ENCODE measurements at regions not wholly inside any gene's neighbourhood (a gene's known extent, or its start where the extent isn't known, plus 50 kb on each side); places are given as distances from the start of the nearest gene placed in this dataset.

DNA sequence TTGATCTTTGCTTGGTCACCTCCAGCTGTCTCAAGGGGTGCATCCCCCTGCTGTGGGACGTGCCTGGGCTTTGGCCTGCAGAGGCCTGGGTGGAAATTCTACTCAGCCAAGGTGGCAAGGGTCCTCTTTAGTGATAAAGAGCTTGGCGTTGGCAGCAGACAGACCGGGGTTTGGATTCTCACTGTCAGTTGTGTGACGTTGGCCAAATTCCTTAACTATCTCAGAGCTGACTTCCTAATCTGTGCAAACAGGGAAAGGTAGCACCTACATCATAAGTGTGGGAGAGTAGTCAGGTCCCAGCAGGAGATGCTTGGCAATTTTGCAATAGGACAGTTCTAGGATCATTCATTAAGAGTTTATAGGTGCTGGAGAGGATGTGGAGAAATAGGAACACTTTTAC, 154.3 kb upstream of the GSC start:
- DNase-seq (ENCODE audit: low spot score): no peak

DNA sequence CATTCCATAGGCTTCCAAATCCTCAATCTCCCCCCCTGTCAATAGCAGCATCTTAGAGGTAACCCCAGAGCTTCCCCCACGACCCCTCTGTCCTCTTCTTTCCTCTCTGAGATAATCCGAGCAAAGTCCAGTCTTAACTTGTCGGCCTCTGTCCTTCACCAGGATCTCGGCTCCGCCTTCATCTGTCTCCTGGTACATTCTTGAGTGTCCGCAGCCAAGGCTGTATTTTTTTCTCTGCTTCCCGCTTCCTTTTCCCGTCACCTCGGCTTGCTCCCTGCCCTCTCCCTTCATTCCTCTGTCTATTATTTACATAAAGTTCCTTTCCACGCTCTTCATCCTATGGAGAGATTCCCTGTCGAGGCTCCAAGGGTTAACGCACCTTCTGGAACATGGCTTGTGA, 153.9 kb upstream of the GSC start:
- peak; percentile 58 for DNase-seq (ENCODE audit: low spot score)

DNA sequence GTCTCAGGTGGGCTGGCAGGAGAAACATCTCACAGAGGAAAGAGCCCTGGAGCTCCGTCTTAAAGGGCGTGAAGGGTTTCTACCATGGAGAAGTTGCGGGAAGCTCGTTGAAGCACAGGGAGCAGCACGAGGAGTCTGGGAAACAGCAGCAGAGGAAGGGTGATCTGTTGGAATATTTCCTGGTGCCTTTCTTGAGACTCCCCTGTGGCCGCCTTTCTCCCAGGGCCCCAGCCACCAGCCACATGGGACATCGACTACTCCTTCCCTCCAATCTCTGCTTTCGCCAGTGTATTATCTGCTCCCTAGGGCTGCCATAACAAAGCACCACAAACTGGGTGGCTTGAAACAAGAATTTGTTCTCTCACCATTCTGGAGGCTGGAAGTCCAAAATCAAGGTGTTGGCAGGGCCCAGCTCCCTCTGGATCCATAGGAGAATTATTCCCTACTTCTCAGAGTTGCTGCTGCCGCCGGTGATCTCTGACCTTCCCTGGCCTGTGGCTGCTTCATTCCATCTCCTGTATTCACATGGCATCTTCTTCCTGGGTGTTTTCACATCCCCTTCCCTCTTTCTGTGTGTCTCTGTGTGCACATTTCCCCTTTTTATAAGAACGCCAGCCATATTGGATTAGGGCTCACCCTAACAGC, 152.8 kb upstream of the GSC start:
- no peak for DNase-seq (ENCODE audit: low spot score)

DNA sequence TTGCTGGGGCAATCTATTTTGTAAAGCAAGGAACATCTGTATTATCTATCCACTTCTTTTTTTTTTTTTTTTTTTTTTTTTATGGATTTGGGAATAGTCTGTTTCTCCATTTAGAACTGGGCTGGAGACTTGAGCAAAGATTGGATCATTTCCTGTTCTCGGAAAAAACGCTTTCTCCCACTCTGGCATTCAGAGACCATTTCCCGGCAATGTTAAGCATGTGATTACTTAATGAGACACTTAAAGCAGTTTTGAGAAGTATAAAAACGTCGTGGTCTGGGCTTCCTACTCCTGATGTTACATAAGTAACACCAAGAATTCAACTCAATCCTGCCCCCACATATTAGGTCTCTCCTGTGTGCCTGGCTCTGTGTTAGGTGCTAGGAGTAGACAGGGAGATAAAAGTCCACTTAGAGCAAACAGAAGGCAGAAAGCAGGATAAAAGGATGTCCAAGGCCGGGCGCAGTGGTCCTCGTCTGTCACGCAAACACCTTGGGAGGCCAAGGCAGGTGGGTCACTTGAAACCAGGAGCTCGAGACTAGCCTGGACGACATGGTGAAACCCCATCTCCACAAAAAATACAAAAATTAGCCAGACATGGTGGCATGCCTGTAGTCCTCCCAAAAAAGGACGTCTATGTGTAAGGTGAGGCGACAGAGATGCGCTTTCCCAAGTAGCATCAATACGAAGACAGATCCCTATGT, 152.1 kb upstream of the GSC start:
- DNase-seq (ENCODE audit: low spot score): no peak

DNA sequence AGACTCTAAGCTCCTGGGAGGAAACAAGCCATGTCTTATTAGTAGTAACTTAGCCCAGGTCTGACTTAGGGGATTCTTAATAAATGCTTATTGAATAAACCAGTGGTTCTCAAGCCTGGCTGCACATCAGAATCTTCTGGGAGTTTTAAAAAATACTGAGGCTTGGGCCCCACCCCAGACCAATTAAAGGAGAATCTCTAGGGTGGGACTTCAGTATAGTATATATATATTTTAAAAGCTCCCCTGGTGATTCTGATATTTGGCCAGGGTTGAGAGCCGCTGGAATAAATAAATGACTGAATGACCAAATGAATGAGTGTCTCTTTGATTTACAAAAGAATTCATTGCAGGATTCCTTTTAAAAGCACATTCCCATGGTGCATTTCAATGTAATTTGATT, 151.5 kb upstream of the GSC start:
- no peak for DNase-seq (ENCODE audit: low spot score)

DNA sequence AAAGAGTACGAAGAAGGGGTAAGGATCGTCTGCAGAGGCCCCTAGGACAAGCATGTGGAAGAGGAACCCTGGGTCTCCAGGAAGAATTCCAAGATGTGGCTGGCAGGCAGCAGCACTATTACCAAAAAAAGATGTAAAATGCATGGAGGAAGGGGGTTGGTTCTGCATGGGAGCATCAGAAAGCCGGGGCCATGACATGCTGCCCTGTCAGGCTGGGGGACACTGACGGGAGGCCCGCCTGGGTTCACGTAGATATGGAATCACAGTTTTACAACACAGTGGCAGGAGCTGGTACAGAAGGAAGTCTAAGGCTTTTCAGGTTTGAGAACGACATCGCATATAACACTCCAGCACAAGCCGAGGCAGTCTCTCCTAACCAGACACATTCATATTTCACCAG, 150.0 kb upstream of the GSC start:
- no peak for DNase-seq (ENCODE audit: low spot score)

DNA sequence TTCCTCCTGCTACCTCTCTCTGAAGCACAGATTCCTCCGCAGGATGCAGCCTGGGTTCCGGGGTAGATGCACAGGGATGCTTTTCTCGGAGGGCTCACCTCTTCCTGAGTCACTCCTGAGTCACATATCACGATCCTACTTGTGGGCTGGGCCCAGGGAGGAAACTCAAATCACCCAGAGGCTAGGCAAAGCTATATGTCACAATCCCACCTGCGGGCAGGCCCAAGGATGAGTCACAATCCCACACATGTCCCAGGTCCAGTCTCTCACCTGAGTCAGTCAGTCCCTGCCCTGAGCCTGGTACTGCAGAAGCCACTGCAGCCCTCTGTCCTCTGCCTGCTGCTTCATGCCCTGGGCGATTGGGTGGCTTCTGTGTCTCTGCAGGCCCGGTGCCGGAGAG, 149.0 kb upstream of the GSC start:
- DNase-seq (ENCODE audit: low spot score): peak; percentile 27

DNA sequence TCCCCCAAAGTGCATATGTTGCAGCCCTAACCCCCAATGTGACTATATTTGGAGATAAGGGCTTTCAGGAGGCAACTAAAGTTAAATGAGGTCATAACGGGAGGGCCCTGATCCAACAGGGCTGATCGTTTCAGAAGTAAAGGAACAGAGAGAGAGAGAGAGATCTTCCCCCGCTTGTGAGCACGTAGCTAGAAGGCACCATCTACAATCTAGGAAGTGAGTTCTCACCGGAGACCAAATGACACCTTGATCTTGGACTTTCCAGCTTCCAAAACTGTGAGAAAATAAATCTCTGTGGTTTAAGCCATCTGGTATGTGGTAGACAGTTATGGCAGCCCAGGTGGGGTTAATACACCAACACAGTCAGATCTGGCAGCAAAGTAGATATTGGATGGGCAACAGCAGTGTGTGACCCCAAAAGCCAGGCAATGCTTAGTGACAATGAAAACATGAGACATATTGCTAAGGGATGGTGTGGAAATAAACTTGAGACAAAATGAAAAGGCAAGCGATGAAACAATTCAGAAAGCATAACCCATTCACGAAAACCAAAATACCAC, 147.2 kb upstream of the GSC start:
- DNase-seq (ENCODE audit: low spot score): no peak

DNA sequence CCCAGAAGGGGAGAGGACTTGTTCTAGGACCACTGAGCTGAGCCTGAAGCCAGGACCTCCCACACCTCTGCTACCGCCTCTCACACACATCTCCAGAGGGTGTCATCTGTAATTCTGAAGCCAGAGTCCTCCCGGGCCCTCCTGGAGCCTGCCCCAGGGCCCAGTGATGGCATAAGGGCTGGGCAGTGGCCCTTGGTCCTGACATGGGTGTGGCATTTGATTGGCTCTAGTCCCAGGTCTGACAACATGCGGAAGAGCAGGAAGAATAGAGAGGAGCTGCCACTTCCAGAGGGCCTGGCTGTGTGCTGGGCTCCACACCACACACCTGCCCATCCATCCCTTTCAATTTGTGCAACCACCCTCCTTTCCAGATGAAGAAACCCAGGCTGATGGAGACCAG, 144.3 kb upstream of the GSC start:
- DNase-seq (ENCODE audit: low spot score): no peak

DNA sequence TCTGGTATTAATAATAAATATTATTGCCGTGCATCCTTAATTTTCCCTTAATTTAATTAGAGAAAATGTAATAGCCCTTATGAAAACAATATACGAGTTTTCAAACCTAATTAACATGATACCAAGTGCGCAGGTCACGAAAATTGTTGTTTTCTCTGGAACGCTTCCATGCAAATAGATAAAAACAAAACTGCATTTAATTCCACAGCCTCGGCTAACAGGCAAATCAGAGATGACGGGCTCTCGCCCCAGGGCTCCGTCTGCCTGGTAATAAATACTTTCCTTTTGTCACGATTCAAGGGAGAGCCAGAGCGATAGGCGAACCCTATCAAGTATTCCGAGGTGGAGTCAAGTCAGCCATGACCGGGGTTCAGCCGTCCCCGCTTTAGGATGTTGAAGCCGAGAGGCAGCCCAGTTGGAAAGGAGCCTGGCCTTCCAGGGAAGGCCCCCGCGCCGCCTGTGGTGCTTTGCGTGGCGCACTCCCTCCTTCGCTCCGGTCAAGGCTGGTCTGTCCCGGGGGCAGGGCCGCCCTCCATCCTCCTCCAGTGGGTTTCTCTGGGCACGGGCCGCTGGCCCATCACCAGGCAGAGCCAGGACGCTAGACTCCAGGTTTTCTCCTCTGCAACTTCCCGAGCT, 137.8 kb upstream of the GSC start:
- DNase-seq (ENCODE audit: low spot score): no peak

DNA sequence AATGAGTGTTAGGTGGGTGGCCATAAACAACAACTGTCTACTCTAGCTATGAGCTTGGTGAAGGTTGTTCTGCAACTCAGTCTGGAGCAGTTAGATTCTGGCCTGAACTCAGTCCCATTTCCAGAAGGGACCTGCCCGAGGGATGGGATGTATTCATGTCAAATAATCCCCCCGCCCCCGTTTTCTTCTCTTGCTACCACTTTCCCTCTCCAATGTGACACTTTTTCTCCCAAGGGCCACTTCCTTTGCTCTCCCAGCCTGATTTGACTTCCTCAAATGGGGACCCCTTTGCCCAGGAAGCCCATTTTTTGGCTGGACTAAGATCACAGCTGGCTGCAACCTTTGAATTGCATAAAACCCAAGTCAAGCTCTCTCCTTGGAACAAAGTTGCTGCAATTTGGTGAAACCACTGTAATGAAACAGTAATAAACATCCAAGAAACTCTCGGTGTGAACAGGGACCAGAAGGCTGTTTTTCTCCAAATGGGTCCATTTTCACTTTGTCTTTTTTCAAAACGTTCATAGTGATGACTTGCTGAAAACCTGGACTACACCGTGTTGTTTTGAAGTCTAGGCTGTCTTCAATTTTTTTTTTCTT, 137.2 kb upstream of the GSC start:
- no peak for DNase-seq (ENCODE audit: low spot score)

DNA sequence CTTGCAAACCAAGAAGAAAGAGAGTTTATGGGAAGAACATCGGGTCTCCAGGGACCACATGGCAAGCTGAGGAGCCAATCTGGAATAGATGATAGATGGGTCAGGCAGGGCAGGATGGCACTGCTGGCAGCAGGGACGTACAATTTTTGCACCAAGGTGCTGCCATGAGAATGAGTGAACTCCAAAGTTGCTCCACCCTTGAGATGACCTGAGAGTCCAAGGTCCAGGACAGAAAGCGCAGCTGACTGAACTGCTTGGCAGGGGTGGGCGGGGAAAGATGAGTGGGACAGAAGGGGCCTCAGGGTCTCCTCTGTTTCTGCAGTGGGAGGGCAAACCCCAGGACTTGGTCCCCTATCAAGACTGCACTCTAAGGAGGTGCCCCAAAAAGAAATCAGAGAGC, 136.7 kb upstream of the GSC start:
- no peak for DNase-seq (ENCODE audit: low spot score)

DNA sequence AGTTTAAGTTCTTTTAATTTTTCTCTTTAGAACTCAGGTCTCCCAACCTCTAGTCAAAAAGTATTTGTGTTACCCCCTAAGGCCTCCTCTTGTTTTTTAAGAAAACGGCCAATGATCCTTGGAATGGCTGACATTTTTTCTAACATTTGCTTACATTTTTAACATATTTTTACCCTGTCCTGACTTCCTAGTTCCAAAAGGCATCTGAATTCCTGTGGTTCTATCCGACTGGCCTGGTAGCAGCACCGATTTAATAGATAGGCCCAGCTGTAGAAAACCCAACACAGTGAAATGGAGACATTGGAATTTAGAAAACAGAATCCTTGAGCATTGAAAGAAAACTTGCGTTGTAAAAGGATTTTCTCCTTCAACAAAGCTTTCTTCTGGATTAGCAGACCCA, 134.7 kb upstream of the GSC start:
- peak; percentile 29 for DNase-seq (ENCODE audit: low spot score)

DNA sequence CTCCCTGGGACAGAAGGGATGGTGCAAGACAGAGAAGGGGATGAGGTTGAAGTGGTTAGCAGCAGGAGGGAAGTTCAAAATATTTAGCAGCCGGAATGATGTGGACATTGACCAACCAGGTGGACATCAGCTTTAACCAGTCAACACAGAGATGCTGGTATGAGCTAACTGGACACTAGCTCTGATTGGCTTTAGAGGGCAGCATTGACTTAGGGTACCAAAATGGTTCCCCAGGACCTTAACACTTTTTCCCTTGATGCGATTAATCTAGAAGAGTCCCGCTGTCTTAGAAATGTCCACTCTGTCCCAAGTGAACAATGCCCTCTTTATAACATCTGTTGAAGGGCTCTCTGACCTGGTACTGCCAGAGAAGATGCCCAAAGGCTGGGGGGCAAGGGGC, 134.0 kb upstream of the GSC start:
- DNase-seq (ENCODE audit: low spot score): no peak

DNA sequence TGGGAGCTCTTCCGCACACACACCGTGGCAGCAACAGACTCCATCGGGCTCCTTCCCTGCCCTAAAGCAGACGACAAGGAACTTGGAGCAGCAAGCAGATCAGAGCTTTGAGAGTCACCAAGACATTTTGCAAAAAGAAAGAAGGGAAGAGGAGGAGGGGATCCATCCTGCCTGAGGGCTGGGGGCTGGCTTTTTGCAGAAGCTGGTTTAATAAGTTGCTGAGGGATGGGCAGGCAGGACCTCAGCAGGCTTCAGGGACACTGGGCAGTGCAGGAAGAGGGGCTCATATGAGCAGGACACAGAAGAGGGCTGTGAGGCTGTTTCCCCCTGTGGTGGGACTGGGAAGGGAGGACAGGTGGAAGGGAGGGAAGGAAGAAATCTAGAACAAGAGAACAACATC, 133.4 kb upstream of the GSC start:
- DNase-seq (ENCODE audit: low spot score): no peak

DNA sequence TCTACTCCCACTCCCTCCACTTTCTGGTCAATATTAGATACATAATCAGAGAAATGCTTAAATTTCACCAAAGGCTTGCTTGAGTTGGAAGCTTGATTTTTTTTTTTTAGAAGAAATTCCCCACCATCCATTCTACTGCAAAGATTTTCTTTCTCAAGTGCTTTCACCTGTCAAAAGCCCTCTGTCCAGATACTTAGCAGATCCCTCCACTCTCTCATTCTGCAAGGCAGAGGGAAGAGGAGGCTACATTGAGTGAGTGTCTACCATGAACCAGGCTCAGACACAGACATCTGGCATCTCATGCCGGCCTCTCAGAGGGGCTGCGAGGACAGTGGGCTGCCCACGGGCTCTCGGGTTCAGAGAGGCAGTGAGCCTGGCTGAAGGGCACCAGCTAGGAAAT, 127.6 kb upstream of the GSC start:
- DNase-seq (ENCODE audit: low spot score): peak; percentile 52

DNA sequence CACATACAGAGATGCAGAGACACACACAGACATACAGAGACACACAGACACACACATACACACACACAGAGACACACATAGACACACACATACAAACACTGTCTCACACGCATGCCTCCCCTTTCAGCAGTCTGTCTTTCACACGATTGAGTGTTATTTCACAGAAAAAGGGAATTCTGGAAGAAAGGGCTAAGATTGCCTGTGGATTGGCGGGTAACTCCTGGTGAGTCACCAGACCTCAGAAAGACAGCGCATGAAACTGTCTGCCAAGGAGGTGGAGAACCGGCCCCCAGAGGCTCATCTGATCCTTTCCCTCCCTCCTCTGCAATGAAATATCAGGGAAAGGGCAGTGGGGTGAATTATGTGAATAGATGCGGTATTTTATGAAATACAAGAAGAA, 127.2 kb upstream of the GSC start:
- DNase-seq (ENCODE audit: low spot score): peak; percentile 89

DNA sequence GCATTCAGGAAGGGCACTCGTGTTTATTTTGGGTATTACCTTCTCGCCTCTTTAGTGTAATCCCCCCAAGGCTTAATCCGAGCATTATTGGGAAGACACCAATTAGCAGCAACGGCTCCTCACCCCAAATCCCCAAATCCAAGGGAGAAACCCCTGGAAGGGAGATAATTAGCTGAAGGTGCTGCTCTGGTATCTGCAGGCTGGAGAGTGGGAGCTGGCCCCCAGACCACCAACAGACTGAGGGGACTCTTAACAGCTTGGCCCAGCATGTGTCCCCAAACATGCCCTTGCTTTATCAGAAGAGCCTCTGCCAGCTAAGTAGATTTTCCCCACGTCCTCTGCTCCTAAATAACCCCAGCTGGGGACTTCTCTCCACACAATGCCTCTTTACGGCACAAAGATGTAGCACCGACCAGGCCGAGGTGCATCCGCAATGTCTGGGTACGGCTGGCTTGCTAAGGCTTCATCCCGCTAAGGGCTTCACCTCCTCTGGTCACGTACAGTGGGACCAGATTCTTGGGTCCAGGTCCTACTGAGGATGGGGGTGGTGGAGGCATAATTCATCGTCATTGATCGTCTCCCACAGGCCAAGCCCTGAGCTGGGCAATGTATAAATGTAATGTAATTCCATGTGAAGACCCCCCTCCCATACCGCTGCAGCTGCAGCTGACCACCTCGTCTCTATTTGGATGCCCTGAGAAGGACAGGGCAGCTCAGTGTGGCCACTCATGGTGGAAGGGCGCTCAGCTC, 123.7 kb upstream of the GSC start:
- DNase-seq (ENCODE audit: low spot score): no peak

DNA sequence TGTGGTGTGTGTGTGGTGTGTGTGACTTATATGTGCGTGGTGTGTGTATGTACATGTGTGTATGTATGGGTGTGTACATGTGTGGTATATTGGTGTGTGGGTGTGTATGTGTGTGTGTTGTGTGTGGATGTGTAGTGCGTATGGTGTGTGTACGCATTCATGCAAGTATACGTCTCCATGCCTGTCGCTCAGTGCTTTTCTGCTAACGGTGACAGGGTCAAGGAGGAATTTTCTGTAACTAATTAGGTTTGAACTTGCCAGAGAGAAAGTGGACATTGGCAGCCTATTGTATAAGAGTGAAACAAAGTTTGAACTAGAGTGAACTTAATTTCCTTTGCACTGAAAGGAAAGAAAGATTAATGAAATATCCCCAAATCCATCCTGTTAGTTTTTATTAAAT, 120.9 kb upstream of the GSC start:
- no peak for DNase-seq (ENCODE audit: low spot score)

DNA sequence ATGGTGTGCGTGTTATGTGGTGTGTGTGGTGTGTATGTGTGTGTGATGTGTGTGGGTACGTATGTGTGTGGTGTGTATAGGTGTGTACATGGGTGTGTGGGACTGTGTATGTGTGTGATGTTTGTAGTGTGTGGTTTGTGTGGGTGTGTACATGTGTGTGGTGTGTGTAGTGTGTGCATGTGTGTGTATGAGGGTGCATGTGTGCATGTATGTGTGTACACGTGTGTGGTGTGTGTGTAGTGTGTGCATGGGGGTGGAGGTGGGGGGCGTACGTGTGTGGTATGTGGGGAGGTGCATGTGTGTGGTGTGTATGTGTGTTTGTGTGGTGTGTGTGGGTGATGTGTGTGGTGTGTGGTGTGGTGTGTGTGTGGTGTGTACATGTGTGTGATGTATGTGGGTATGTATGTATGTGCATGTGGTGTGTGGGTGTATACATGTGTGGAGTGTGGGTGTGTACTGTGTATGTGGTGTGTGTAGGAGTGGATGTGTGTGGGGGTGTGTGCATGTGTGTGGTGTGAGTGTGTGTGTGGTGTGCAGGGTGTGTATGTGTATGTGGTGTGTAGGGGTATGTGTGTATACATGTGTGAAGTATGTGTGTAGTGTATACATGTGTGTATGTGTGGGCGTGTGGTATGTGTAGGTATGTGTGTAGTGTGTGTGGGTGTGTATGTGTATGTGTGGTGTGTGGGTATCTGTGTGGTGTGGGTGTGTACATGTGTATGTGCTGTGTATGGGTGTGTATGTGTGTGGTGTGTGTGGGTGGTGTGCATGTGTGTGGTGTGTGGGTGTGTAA, 119.8 kb upstream of the GSC start:
- DNase-seq (ENCODE audit: low spot score): no peak

DNA sequence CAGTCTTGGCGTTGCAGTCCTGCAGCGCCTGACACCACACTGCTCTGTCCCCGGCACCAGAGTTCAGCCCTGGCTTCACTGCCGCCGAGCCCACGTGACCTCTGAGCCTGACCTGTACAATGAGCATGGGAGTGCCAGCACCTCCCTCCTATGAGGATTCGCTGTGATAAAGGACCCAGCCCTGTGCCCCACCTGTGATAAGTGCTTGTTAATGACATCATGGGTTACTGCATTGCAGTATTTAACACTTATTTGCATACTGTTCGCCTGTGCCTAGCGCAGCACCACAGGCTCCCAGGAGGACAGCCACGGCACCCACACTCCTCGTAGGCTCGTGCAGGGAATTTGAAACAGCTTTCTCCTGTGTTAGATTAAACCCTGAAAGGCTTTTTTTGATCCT, 118.2 kb upstream of the GSC start:
- no peak for DNase-seq (ENCODE audit: low spot score)

Data from umbilical cord (tissue), 1 donor.